H1 (cell line): ENCODE measurements at regions not wholly inside any gene's neighbourhood (a gene's known extent, or its start where the extent isn't known, plus 50 kb on each side); places are given as distances from the start of the nearest gene placed in this dataset.

Experiments
- CBX8 ChIP-seq: fragments of 300-800, 300-1000 bp; sonication (generic); IDR thresholded peaks from 2 replicates; pipeline ENCODE4 v1.7.1; 2016; ENCODE audit warnings: low read depth, low read length, borderline replicate concordance
- TEAD4 ChIP-seq: IDR thresholded peaks from 2 replicates; pipeline ENCODE4 v1.6.1; 2012; ENCODE audit warnings: low read depth, low read length, inconsistent platforms, mixed read lengths
- TF ChIP-seq, protein P1 (sequence below): IDR thresholded peaks from 2 replicates; pipeline ENCODE4 v1.6.1; 2011; ENCODE audit warnings: low read length, improper control_type of control experiment
- TF ChIP-seq, protein P2 (sequence below): IDR thresholded peaks from 2 replicates; pipeline ENCODE4 v1.6.1; 2012; ENCODE audit warnings: inconsistent platforms

DNA sequence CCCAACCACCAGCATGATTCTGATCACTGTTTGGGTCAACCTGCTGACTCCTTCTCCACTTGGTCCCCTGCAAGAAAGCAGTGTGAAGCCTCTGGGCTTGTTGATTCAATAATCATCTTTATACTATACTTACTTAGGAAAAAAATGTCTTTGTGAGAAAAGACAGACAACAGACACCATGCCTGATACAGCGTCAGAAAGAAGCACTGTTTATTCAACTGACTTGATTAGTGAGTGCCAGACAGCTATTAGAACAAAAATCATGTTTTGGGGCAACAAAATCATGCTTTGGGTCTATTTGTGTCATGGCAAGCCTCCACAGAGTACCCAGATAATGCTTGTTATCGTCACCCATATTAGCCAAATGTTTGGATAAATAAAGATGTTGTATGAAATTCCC is 58.7 kb upstream of the ATL2 start:
- TF ChIP-seq, protein P1, sequence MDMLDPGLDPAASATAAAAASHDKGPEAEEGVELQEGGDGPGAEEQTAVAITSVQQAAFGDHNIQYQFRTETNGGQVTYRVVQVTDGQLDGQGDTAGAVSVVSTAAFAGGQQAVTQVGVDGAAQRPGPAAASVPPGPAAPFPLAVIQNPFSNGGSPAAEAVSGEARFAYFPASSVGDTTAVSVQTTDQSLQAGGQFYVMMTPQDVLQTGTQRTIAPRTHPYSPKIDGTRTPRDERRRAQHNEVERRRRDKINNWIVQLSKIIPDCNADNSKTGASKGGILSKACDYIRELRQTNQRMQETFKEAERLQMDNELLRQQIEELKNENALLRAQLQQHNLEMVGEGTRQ: no peak
- TF ChIP-seq, protein P2, sequence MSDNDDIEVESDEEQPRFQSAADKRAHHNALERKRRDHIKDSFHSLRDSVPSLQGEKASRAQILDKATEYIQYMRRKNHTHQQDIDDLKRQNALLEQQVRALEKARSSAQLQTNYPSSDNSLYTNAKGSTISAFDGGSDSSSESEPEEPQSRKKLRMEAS: no peak
- no peak for TF ChIP-seq TEAD4
- no peak for TF ChIP-seq CBX8
